ENCODE measurements at regions not wholly inside any gene's neighbourhood (a gene's known extent, or its start where the extent isn't known, plus 50 kb on each side); places are given as distances from the start of the nearest gene placed in this dataset.

DNA sequence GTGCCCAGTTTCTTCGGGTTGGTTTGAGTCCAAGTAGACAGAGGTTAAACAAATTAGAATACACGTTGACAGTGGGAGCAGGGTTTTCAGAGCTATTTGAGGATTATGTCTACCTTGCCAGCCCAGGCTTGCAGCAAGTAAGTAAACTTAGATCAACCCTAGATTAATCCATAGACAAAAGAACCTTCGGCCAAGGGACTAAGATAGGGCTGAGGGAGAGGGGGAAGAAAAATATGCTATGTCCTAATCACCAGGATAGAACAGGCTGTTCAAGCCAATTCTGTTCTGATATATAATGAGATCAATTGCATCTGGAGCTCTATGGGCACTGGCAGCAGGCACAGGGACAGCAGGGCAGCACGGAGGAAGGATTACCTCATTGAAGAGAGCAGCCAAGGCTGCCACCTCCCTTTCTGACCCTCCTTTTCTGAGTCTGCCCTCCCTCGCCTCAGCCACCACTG is 377.7 kb downstream of the PIK3R1 start:
- Mint-ChIP-seq H3K36me3 (ENCODE audit: low read depth) (no peaks in the 10 kb centered on the region), H3K27me3 (ENCODE audit: insufficient read depth) (no peaks in the 10 kb centered on the region), H3K4me3 (no peak overlapping the region), H3K27ac (no peak overlapping the region), H3K4me1 (ENCODE audit: low read depth) (no peaks in the 10 kb centered on the region), H3K9me3 (no peaks in the 10 kb centered on the region)
- intact Hi-C loops (cut with micrococcal nuclease): no loop called here
- no peak for DNase-seq (ENCODE audit: low spot score)

DNA sequence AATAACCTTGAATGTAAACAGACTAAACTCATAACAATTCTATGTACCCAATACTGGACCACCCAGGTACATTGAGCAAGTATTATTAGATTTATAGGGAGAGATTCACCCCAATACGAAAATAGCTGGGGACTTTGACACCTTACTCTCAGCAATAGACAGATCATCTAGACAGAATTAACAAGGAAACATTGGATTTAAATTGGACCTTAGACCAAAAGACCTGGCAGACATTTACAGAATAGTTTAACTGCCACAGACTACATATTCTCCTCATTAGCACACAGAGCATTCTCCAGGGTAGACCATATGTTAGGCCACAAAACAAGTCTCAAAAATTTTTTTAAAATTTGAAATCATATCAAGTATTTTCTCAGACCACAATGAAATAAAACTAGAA is 397.4 kb downstream of the PIK3R1 start:
- H3K4me1 Mint-ChIP-seq (ENCODE audit: low read depth): no peaks in the 10 kb centered on the region
- no peak overlapping the region for H3K27ac Mint-ChIP-seq
- no peak for DNase-seq (ENCODE audit: low spot score)
- no peak overlapping the region for H3K4me3 Mint-ChIP-seq
- intact Hi-C loops (cut with micrococcal nuclease): no loop called here
- H3K9me3 Mint-ChIP-seq: peaks cover 33% of the 10 kb centered on the region
- H3K27me3 Mint-ChIP-seq (ENCODE audit: insufficient read depth): peaks cover 2% of the 10 kb centered on the region
- H3K36me3 Mint-ChIP-seq (ENCODE audit: low read depth): no peaks in the 10 kb centered on the region

DNA sequence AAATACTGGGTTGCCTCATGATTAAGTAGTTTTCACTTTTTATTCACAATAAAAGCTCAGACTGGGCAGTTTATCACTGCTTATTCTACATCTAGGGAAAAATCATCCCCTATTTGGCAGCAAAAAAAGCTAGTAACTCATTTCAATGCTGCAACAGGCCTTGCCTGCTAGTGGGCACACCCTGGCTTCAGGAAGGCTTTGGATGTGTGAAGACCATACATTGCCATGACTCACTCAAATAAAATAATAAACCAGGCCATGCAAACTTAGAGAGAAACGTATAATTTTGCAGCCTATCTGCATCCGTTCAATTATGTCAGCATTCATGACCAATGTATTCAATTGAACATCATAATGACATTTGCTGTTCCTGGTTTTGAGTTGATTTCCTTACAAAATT is 402.9 kb downstream of the PIK3R1 start:
- Mint-ChIP-seq H3K4me3 (no peak overlapping the region), H3K9me3 (peaks cover 8% of the 10 kb centered on the region), H3K36me3 (ENCODE audit: low read depth) (no peaks in the 10 kb centered on the region), H3K27me3 (ENCODE audit: insufficient read depth) (no peaks in the 10 kb centered on the region), H3K27ac (no peak overlapping the region), H3K4me1 (ENCODE audit: low read depth) (no peaks in the 10 kb centered on the region)
- intact Hi-C loops (cut with micrococcal nuclease): no loop called here
- no peak for DNase-seq (ENCODE audit: low spot score)

DNA sequence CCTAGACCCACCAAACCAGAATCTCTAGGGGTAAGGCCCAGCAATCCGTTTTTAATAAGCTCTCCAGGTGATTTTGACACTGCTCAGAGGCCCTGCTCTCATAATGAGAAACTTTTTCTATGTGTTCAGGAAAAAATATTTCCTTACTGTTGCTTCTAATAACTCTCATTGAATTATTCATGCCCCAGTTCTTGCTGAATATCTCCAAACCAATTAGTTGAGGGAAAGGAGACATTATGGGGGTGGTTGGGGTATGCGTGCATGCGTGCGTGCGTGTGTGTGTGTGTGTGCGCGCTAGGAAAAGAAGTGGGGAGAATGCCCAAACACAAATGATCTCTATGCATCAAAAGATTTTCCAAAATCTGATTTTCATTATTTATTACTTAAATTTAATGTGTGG is 411.4 kb downstream of the PIK3R1 start:
- Mint-ChIP-seq H3K27ac (no peak overlapping the region), H3K27me3 (ENCODE audit: insufficient read depth) (peaks cover 6% of the 10 kb centered on the region), H3K36me3 (ENCODE audit: low read depth) (no peaks in the 10 kb centered on the region), H3K4me1 (ENCODE audit: low read depth) (no peaks in the 10 kb centered on the region), H3K9me3 (no peaks in the 10 kb centered on the region), H3K4me3 (no peak overlapping the region)
- intact Hi-C loops (cut with micrococcal nuclease): no loop called here
- no peak for DNase-seq (ENCODE audit: low spot score)

DNA sequence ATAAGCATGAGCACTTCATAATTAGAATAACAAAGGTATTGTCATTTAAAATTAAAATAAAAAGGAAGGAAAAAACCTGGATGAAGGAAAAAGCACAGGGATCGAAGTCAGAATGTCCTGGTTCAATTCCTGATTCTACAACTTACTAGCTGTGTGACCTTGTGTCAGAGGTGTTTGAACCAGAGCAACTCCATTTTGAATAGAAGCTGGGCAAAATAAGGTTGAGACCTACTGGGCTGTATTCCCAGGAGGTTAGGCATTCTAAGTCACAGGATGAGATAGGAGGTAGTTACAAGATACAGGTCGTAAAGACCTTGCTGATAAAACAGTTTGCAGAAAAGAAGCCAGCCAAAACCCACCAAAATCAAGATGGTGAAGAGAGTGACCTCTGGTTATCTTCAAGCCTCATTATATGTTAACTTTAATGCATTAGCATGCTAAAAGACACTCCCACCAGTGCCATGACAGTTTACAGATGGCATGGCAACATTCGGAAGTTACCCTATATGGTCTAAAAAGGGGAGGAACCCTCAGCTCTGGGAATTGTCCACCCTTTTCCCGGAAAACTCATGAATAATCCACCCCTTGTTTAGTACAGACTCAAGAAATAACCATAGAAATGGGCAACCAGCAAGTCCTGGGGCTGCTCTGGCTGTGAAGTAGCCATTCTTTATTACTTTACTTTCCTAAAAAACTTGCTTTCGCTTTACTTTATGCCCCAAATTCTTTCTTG is 412.7 kb downstream of the PIK3R1 start:
- peaks cover 6% of the 10 kb centered on the region for H3K27me3 Mint-ChIP-seq (ENCODE audit: insufficient read depth)
- intact Hi-C loops (cut with micrococcal nuclease): no loop called here
- no peaks in the 10 kb centered on the region for H3K4me1 Mint-ChIP-seq (ENCODE audit: low read depth)
- H3K36me3 Mint-ChIP-seq (ENCODE audit: low read depth): no peaks in the 10 kb centered on the region
- no peak overlapping the region for H3K27ac Mint-ChIP-seq
- H3K9me3 Mint-ChIP-seq: no peaks in the 10 kb centered on the region
- no peak overlapping the region for H3K4me3 Mint-ChIP-seq
- no peak for DNase-seq (ENCODE audit: low spot score)

DNA sequence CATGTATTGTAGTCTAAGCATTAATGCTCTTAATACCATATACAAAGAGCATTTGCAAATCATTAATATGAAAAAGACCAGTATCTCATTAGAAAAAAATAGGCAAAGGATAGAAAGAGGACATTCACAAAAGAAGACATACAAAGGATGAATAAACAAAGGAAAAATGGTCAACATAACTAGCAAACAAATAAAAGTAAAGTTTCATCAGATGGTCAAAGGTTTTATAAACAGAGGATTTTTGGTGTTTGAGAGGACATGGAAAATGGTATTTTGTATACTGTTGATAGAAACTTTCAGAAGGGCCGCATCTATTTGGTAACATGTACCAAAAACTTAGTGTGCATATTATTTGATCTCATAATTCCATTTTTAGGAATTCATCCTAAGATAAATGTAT is 414.8 kb downstream of the PIK3R1 start:
- Mint-ChIP-seq H3K36me3 (ENCODE audit: low read depth) (no peaks in the 10 kb centered on the region), H3K27ac (no peak overlapping the region), H3K4me3 (no peak overlapping the region), H3K9me3 (no peaks in the 10 kb centered on the region), H3K27me3 (ENCODE audit: insufficient read depth) (peaks cover 6% of the 10 kb centered on the region), H3K4me1 (ENCODE audit: low read depth) (no peaks in the 10 kb centered on the region)
- DNase-seq (ENCODE audit: low spot score): no peak
- intact Hi-C loops (cut with micrococcal nuclease): no loop called here

DNA sequence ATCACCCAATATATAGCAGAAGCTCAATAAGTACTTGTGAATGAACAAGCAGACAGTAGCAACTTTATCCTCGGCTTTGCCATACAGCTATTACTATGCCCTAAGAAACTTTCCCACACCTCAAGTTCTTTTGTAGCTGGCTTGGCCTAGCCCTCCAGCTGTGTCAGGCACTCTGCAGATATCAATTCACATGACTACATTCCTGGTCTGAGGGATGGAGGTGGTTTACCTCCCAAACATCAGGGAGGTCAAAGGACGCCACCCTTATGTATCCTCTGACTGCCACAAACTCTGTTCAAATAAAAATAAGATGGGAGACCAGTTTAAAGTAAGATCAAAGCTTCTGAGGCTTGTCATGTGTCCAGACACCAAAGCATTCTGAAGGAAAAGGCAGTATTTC is 416.3 kb downstream of the PIK3R1 start:
- H3K9me3 Mint-ChIP-seq: no peaks in the 10 kb centered on the region
- no peaks in the 10 kb centered on the region for H3K36me3 Mint-ChIP-seq (ENCODE audit: low read depth)
- H3K4me1 Mint-ChIP-seq (ENCODE audit: low read depth): no peaks in the 10 kb centered on the region
- intact Hi-C loops (cut with micrococcal nuclease): no loop called here
- no peak for DNase-seq (ENCODE audit: low spot score)
- H3K27ac Mint-ChIP-seq: no peak overlapping the region
- peaks cover 6% of the 10 kb centered on the region for H3K27me3 Mint-ChIP-seq (ENCODE audit: insufficient read depth)
- no peak overlapping the region for H3K4me3 Mint-ChIP-seq

DNA sequence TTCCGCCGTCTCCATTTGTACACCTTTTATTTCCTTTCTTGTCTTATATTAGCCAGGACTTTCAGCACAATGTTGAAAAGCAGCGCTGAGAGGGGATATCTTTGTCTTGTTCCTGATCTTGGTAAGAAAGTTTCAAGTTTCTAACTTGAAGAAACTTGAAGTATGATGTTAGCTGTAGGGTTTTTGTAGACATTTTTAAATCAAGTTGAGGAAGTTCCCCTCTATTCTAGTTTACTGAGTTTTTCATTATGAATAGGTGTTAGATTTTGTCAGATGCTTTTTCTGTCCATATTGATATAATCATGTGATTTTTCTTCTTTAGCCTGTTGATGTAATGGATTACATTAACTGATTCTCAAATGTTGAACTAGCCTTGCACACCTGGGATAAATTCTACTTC is 425.7 kb downstream of the PIK3R1 start:
- Mint-ChIP-seq H3K4me1 (ENCODE audit: low read depth) (no peaks in the 10 kb centered on the region), H3K36me3 (ENCODE audit: low read depth) (no peaks in the 10 kb centered on the region), H3K4me3 (no peak overlapping the region), H3K27me3 (ENCODE audit: insufficient read depth) (peaks cover 10% of the 10 kb centered on the region), H3K9me3 (no peaks in the 10 kb centered on the region), H3K27ac (no peak overlapping the region)
- intact Hi-C loops (cut with micrococcal nuclease): no loop called here
- DNase-seq (ENCODE audit: low spot score): no peak

DNA sequence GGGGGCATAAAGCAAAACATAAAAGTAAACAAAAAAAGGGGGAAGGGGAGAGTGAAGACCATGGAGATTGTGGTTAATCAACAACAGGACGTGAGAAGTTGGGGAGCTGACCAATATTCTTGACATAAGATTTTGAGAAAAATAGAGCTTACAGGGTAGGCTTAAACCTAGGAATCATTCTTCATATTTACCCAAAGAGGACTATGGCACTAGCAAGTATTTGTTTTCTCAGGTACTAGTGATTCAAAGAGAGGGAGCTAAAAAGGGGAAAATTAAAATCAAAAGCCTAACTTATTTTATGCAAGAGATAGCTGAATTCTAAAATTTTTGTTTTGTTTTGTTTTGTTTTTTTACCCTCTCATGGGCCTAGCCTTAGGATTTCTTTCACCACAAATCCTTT is 427.5 kb downstream of the PIK3R1 start:
- DNase-seq (ENCODE audit: low spot score): no peak
- Mint-ChIP-seq H3K36me3 (ENCODE audit: low read depth) (no peaks in the 10 kb centered on the region), H3K27ac (no peak overlapping the region), H3K9me3 (no peaks in the 10 kb centered on the region), H3K4me3 (no peak overlapping the region), H3K4me1 (ENCODE audit: low read depth) (no peaks in the 10 kb centered on the region), H3K27me3 (ENCODE audit: insufficient read depth) (peaks cover 10% of the 10 kb centered on the region)
- intact Hi-C loops (cut with micrococcal nuclease): no loop called here

DNA sequence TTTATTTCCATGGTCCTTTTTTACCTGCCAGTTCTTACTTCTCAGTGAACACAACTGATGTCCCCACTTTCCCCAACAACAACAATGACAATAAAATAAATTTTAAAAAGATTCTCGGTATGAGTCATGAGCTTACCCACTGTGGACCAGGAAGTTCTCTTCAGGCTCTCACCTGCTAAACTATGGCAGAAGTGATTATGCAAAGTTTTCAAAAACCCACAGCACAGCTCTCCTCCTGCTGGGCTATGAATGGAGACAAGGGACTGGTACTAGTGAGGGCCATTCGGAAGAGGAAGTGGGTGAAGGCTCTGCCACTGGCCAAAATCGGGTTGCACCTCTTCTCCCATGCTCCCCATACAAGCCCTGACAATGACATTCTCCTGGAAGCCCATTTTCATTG is 429.4 kb downstream of the PIK3R1 start:
- no peak overlapping the region for H3K27ac Mint-ChIP-seq
- H3K9me3 Mint-ChIP-seq: no peaks in the 10 kb centered on the region
- no peak for DNase-seq (ENCODE audit: low spot score)
- no peaks in the 10 kb centered on the region for H3K4me1 Mint-ChIP-seq (ENCODE audit: low read depth)
- intact Hi-C loops (cut with micrococcal nuclease): no loop called here
- no peak overlapping the region for H3K4me3 Mint-ChIP-seq
- H3K36me3 Mint-ChIP-seq (ENCODE audit: low read depth): no peaks in the 10 kb centered on the region
- peaks cover 7% of the 10 kb centered on the region for H3K27me3 Mint-ChIP-seq (ENCODE audit: insufficient read depth)

DNA sequence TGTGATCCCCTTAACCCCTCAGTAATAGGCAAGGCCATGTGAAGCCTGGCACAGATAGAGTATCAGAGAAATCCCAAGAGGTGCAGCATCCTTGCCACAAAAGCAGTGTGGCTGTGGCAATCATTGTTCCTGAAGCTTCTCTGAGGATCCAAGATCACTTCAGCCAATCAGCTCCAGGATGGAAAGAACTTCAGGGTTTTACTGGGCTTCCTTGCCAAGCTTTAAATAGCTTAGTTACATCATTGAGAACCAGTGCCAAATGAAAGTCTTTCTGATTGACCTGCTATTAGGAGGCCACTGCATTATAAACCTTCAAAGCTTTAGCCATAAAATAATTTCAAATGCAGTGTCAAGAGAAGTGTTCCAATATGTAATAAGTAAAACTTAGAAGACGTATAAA is 430.6 kb downstream of the PIK3R1 start:
- Mint-ChIP-seq H3K4me3 (no peak overlapping the region), H3K27ac (no peak overlapping the region), H3K27me3 (ENCODE audit: insufficient read depth) (peaks cover 12% of the 10 kb centered on the region), H3K4me1 (ENCODE audit: low read depth) (no peaks in the 10 kb centered on the region), H3K9me3 (no peaks in the 10 kb centered on the region), H3K36me3 (ENCODE audit: low read depth) (no peaks in the 10 kb centered on the region)
- intact Hi-C loops (cut with micrococcal nuclease): no loop called here
- DNase-seq (ENCODE audit: low spot score): no peak

DNA sequence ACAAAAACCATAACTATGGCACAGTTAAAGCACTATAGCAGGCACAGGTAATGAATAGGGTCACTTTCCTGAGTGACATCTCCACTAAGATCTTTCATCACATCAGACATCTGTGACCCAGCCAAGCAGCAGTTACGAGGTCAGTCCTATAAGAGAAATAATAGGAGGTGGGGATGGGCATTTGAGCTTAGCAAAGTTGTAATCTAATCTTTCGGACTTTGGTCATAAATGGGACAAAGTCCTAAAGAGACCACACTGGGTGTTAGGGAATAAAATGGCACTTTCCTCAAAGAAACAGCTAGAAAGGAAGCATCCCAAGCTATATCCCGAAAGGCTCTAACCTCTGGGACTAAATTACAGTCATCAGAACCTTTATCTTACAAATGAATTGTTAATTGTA is 432.2 kb downstream of the PIK3R1 start:
- H3K27me3 Mint-ChIP-seq (ENCODE audit: insufficient read depth): peaks cover 11% of the 10 kb centered on the region
- H3K9me3 Mint-ChIP-seq: no peaks in the 10 kb centered on the region
- no peak overlapping the region for H3K4me3 Mint-ChIP-seq
- H3K36me3 Mint-ChIP-seq (ENCODE audit: low read depth): no peaks in the 10 kb centered on the region
- H3K4me1 Mint-ChIP-seq (ENCODE audit: low read depth): no peaks in the 10 kb centered on the region
- no peak overlapping the region for H3K27ac Mint-ChIP-seq
- intact Hi-C loops (cut with micrococcal nuclease): no loop called here
- no peak for DNase-seq (ENCODE audit: low spot score)

DNA sequence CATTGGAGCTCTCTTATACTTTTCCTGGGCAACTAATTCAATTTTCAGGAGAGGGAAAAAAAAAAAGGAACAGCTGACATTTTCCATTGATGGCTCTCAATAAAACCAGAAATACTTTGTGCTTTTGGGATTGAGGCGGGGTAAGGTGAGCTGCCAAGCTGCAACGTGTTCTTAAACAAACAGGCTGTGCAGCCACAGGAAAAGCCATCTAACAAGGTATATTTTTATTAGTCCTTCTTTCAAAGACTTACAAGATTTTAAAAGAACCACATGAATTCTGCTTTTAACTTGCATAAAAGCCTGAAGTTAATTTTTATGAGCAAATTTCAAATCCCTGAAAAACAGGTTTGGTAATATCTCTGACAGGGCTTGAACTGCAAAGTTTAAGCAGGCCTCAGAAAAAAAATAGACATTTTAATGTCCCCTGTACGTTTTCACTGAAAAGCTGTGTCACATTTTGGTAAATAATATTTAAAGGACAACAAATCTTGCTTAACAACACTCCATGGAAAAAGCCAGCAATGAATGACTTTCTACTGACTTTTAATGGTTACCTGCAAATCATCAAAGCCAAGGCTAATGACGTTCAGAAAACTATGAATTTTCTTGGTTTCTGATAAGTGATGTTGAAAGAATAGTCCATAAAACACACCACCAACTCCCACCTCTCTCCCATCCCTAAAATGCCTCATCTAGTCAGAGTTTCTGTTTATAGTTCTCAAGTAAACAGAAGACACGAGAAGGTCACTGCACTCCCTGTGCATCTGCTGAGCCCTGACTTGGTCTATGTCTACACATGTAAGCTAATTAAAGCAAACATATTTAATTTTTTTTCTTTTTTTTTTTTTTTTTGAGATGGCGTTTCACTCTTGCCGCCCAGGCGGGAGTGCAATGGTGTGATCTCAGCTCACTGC is 433.6 kb downstream of the PIK3R1 start:
- intact Hi-C loops (cut with micrococcal nuclease): no loop called here
- DNase-seq (ENCODE audit: low spot score): no peak
- no peaks in the 10 kb centered on the region for H3K9me3 Mint-ChIP-seq

More for the DNA sequence above, 433.6 kb downstream of the PIK3R1 start:
- Mint-ChIP-seq H3K36me3 (ENCODE audit: low read depth) (no peaks in the 10 kb centered on the region), H3K27ac (no peak overlapping the region), H3K4me1 (ENCODE audit: low read depth) (no peaks in the 10 kb centered on the region), H3K27me3 (ENCODE audit: insufficient read depth) (peaks cover 7% of the 10 kb centered on the region), H3K4me3 (no peak overlapping the region)
